GM21367 (cell line): ENCODE measurements at regions not wholly inside any gene's neighbourhood (a gene's known extent, or its start where the extent isn't known, plus 50 kb on each side); places are given as distances from the start of the nearest gene placed in this dataset.

Source experiments
- ATAC-seq: cut with Tn5 transposase; IDR thresholded peaks from one replicate; pipeline ENCODE4 v1.9.1; 2021; ENCODE audit not compliant: unreplicated experiment

DNA sequence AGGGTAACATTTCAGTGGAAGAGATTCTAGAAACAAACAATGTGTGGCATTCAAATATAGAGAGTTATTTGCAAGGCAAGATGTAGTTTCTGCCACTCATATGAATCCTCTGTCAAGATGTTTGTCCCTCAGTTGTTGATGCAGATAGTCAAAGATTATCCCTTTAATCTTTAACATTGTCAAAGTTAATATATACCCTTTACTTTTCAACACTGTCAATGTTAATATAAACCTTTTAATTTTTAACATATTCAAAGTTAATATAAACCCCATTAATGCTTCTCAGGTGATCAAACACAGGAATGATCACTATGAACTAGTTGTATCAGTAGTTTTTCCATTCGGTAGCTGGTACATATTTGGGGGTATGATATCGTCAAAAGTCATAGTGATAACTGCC is 51.9 kb upstream of the PICALM start:
- no peak for ATAC-seq

DNA sequence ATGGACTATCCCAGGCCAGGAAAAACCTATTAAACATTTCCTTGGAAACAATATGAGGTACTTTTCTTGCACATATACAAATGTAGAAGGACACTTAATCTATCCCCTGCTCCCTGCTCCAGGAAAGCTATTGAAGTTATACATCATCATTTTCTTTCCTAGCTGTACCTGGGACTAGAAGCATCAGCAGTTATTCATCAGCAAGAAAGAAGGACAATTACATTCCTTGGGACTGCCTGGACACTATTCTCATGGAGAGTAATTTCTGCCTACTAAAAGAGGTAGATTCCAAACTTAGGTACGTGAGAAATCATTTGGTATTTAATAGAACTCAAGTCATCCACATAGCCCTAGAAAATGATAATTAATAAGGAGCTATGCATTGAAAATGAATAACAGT is 51.0 kb upstream of the PICALM start:
- no peak for ATAC-seq

DNA sequence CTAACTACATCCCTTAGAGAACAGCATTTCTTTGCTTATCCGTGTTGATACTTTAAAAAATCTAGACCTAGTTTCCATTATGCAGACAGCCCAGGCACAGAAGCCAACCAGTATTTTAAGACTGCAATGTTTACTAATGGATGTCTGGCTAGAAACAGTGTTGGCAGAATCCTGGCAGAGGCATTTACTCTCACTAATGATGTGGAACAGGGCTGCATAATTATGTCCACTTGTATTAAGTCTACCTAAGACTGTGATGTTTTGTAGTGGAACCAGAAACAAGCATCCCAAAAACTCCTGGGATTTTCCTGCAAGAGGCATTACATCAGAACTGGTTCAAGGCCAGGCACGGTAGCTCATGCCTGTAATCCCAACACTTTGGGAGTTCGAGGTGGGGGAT is 50.2 kb upstream of the PICALM start:
- ATAC-seq: no peak
